NT2/D1 (cell line): ENCODE measurements at regions not wholly inside any gene's neighbourhood (a gene's known extent, or its start where the extent isn't known, plus 50 kb on each side); places are given as distances from the start of the nearest gene placed in this dataset.

ENCODE experiments used
- DNase-seq: peaks from one replicate; pipeline ENCODE4 v3.0.0-alpha.2; 2011; ENCODE audit warnings: low read depth, low spot score
- H3K27me3 ChIP-seq: 2 replicates; pipeline ENCODE4 v1.6.0; 2011; ENCODE audit warnings: mild to moderate bottlenecking; ENCODE audit not compliant: insufficient read length, insufficient read depth
- H3K36me3 ChIP-seq: 2 replicates; pipeline ENCODE4 v1.6.1; 2011; ENCODE audit warnings: mild to moderate bottlenecking, low read length, mixed read lengths; ENCODE audit not compliant: insufficient read depth, insufficient read length
- H3K4me1 ChIP-seq: 2 replicates; pipeline ENCODE4 v1.5.1; 2011; ENCODE audit not compliant: insufficient read depth, insufficient read length
- H3K4me3 ChIP-seq: 2 replicates; pipeline ENCODE4 v1.5.1; 2011; ENCODE audit warnings: low read depth; ENCODE audit not compliant: insufficient read length
- H3K9ac ChIP-seq: 2 replicates; pipeline ENCODE4 v1.6.0; 2011; ENCODE audit warnings: low read depth; ENCODE audit not compliant: insufficient read length
- H3K9me3 ChIP-seq: 2 replicates; pipeline ENCODE4 v1.5.1; 2011; ENCODE audit warnings: mild to moderate bottlenecking, low read length; ENCODE audit not compliant: insufficient read depth
- SUZ12 ChIP-seq: IDR thresholded peaks from 2 replicates; pipeline ENCODE4 v1.6.1; 2011; ENCODE audit not compliant: insufficient read length, insufficient read depth; ENCODE audit errors: extremely low read depth
- YY1 ChIP-seq: IDR thresholded peaks from 2 replicates; pipeline ENCODE4 v1.6.1; 2011; ENCODE audit not compliant: insufficient read length, insufficient read depth
- ZNF274 ChIP-seq: IDR thresholded peaks from 2 replicates; pipeline ENCODE4 v1.6.1; 2011; ENCODE audit warnings: mild to moderate bottlenecking, low read depth, low read length

DNA sequence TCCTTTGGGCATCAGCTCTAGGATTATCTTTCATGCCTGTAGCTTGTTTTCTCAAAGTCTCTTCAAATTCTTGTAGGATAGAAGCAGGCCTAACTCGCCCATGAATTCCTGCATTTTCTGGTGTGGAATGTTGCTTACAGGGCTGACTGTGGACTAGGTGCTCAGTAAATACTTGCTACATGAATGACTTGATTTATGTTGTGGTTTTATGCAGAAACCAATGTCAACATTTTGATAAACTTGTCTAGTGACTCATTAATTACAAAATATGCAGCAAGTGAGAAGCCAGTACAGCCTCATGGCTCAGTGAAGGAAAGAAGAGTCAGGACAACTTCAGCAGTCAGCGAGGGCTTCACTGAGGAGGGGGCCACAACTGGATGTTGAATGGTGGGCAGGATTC lies 110.6 kb upstream of the SIX2 start:
- Histone ChIP-seq H3K36me3 (no peaks in the 10 kb centered on the region), H3K9ac (no peak overlapping the region), H3K9me3 (peaks cover 5% of the 10 kb centered on the region; the same call in 1 of the 2 replicates), H3K4me1 (peaks cover 2% of the 10 kb centered on the region), H3K27me3 (no peaks in the 10 kb centered on the region), H3K4me3 (no peak overlapping the region)
- TF ChIP-seq ZNF274 (no peak), YY1 (no peak), SUZ12 (no peak)
- no peak for DNase-seq

GRCh38 chr2:45119038-45119437 lies 109.8 kb upstream of the SIX2 start:
- no peak for TF ChIP-seq YY1
- no peak for TF ChIP-seq ZNF274
- TF ChIP-seq SUZ12 = no peak
- Histone ChIP-seq H3K9ac (no peak overlapping the region), H3K4me3 (no peak overlapping the region), H3K4me1 (peaks cover 2% of the 10 kb centered on the region), H3K9me3 (peaks cover 5% of the 10 kb centered on the region; the same call in 1 of the 2 replicates), H3K27me3 (no peaks in the 10 kb centered on the region), H3K36me3 (no peaks in the 10 kb centered on the region)
- DNase-seq = no peak

GRCh38 chr2:45117383-45117782 lies 108.1 kb upstream of the SIX2 start:
- Histone ChIP-seq H3K4me1 (peaks cover 2% of the 10 kb centered on the region), H3K36me3 (no peaks in the 10 kb centered on the region), H3K9me3 (peaks cover 5% of the 10 kb centered on the region; the same call in 1 of the 2 replicates), H3K27me3 (no peaks in the 10 kb centered on the region), H3K4me3 (no peak overlapping the region), H3K9ac (no peak overlapping the region)
- no peak for DNase-seq
- no peak for TF ChIP-seq ZNF274

- Histone ChIP-seq H3K4me3 (no peak overlapping the region), H3K4me1 (peaks cover 2% of the 10 kb centered on the region), H3K36me3 (no peaks in the 10 kb centered on the region), H3K9me3 (peaks cover 5% of the 10 kb centered on the region; the same call in 1 of the 2 replicates), H3K9ac (no peak overlapping the region), H3K27me3 (no peaks in the 10 kb centered on the region)
- no peak for DNase-seq
- no peak for TF ChIP-seq ZNF274
- TF ChIP-seq SUZ12 = no peak
- no peak for TF ChIP-seq YY1
Measured at GRCh38 chr2:45115181-45115580, 105.9 kb upstream of the SIX2 start.

DNA sequence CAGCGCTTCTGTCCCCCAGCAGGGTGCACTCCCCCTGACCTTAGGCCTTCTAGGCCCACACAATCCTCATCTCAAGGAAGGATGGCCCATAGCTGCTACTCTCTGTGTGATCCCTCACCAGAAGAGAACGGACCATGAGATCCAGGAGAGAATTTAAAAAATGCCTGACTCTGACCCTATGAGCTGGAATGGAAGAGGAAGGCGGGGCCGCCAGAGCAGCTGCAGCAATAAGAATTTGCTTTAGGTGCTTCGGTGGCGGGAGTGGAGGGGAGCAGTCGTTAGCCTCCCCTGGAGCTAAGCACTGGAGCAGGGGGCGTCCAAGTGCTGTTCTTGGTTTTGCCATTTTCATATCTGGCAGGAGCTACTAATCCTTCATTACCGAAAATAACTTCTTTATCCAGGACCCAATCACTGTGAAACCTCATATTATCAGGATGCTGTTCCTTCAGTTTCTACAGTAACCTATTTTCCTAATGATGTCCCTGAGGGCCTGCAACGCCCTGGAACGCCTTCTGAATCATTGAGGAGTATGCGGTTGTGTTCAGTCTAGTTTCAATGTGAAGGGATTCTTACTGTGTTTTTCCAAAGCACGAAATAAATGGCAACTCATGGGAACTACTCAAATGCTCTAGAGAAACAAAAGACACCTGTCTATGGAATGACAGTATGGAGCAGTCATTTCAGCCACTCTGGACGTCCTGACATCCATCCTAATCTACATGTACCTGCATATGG lies 105.1 kb upstream of the SIX2 start:
- peaks cover 2% of the 10 kb centered on the region for H3K4me1 ChIP-seq
- H3K4me3 ChIP-seq = no peak overlapping the region
- H3K9ac ChIP-seq = no peak overlapping the region
- no peaks in the 10 kb centered on the region for H3K36me3 ChIP-seq
- DNase-seq = no peak
- peaks cover 5% of the 10 kb centered on the region; the same call in 1 of the 2 replicates for H3K9me3 ChIP-seq
- TF ChIP-seq YY1 (no peak), ZNF274 (no peak), SUZ12 (no peak)
- no peaks in the 10 kb centered on the region for H3K27me3 ChIP-seq

GRCh38 chr2:45112750-45113149 lies 103.5 kb upstream of the SIX2 start:
- H3K9me3 ChIP-seq = peaks cover 5% of the 10 kb centered on the region; the same call in 1 of the 2 replicates
- no peak for DNase-seq
- no peaks in the 10 kb centered on the region for H3K36me3 ChIP-seq
- no peak overlapping the region for H3K9ac ChIP-seq
- H3K27me3 ChIP-seq = no peaks in the 10 kb centered on the region
- H3K4me1 ChIP-seq = no peaks in the 10 kb centered on the region
- no peak overlapping the region for H3K4me3 ChIP-seq
- no peak for TF ChIP-seq SUZ12
- TF ChIP-seq YY1 = no peak
- TF ChIP-seq ZNF274 = no peak

- no peak for DNase-seq
- Histone ChIP-seq H3K4me3 (no peak overlapping the region), H3K4me1 (no peaks in the 10 kb centered on the region), H3K9me3 (peaks cover under 1% of the 10 kb centered on the region; the same call in 1 of the 2 replicates), H3K9ac (no peak overlapping the region), H3K36me3 (no peaks in the 10 kb centered on the region), H3K27me3 (no peaks in the 10 kb centered on the region)
- TF ChIP-seq YY1 = no peak
- no peak for TF ChIP-seq ZNF274
- TF ChIP-seq SUZ12 = no peak
Measured at GRCh38 chr2:45105050-45105582, 95.9 kb upstream of the SIX2 start.
